ENCODE measurements at regions not wholly inside any gene's neighbourhood (a gene's known extent, or its start where the extent isn't known, plus 50 kb on each side); places are given as distances from the start of the nearest gene placed in this dataset.

- DNase-seq (no peak), ATAC-seq (no peak), FAIRE-seq (no peak)
- 65 to 69% methylated on average over 3 of the region's 3 CpGs for WGBS, 2 donors
- no peaks in the 10 kb centered on the region for H3K36me3 ChIP-seq
- no peak for TF ChIP-seq CTCF (IDR thresholded peaks at IDR 0.05)
- no peaks in the 10 kb centered on the region for H3K27me3 ChIP-seq
- no peaks in the 10 kb centered on the region for H3K4me1 ChIP-seq
- no peaks in the 10 kb centered on the region for H3K9me3 ChIP-seq
- no peak overlapping the region for H3K4me3 ChIP-seq
- intact Hi-C loops (cut with DNase I): no loop called here
- H3K27ac ChIP-seq: no peak overlapping the region
Observed at GRCh38 chr2:181362561-181362960, 94.6 kb upstream of the ITGA4 start.

- H3K27me3 ChIP-seq: no peaks in the 10 kb centered on the region
- DNase-seq (no peak), ATAC-seq (no peak), FAIRE-seq (no peak)
- intact Hi-C loops (cut with DNase I): no loop called here
- H3K4me3 ChIP-seq: no peak overlapping the region
- H3K36me3 ChIP-seq: no peaks in the 10 kb centered on the region
- no peaks in the 10 kb centered on the region for H3K9me3 ChIP-seq
- H3K4me1 ChIP-seq: no peaks in the 10 kb centered on the region
- H3K27ac ChIP-seq: no peak overlapping the region
- no peak for TF ChIP-seq CTCF (IDR thresholded peaks at IDR 0.05)
Observed at GRCh38 chr2:181363164-181363563, 94.0 kb upstream of the ITGA4 start.

GRCh38 chr2:181364492-181365170 is 92.6 kb upstream of the ITGA4 start:
- ATAC-seq: no peak
- Histone ChIP-seq H3K36me3 (no peaks in the 10 kb centered on the region), H3K27ac (no peak overlapping the region), H3K4me1 (no peaks in the 10 kb centered on the region), H3K4me3 (no peak overlapping the region), H3K27me3 (no peaks in the 10 kb centered on the region), H3K9me3 (no peaks in the 10 kb centered on the region)
- TF ChIP-seq CTCF (IDR thresholded peaks at IDR 0.05): no peak
- intact Hi-C loops (cut with DNase I): no loop called here
- no peak for FAIRE-seq
- WGBS, 2 donors: 66 to 80% methylated on average over 8 of the region's 8 CpGs
- no peak for DNase-seq

- no peaks in the 10 kb centered on the region for H3K4me1 ChIP-seq
- no peaks in the 10 kb centered on the region for H3K9me3 ChIP-seq
- 64 to 71% methylated on average over 4 of the region's 4 CpGs for WGBS, 2 donors
- no peak for DNase-seq
- TF ChIP-seq CTCF (IDR thresholded peaks at IDR 0.05): no peak
- no peaks in the 10 kb centered on the region for H3K36me3 ChIP-seq
- ATAC-seq: no peak
- H3K4me3 ChIP-seq: no peak overlapping the region
- FAIRE-seq: no peak
- intact Hi-C loops (cut with DNase I): no loop called here
- no peak overlapping the region for H3K27ac ChIP-seq
- H3K27me3 ChIP-seq: no peaks in the 10 kb centered on the region
Observed at GRCh38 chr2:181366675-181367175, 90.5 kb upstream of the ITGA4 start.

GRCh38 chr2:181367411-181367810 is 89.8 kb upstream of the ITGA4 start:
- no peaks in the 10 kb centered on the region for H3K9me3 ChIP-seq
- no peak overlapping the region for H3K4me3 ChIP-seq
- H3K27ac ChIP-seq: no peak overlapping the region
- intact Hi-C loops (cut with DNase I): no loop called here
- no peaks in the 10 kb centered on the region for H3K4me1 ChIP-seq
- TF ChIP-seq CTCF (IDR thresholded peaks at IDR 0.05): no peak
- FAIRE-seq (no peak), DNase-seq (no peak), ATAC-seq (no peak)
- WGBS, 2 donors: 45 to 55% methylated on average over 3 of the region's 3 CpGs
- no peaks in the 10 kb centered on the region for H3K27me3 ChIP-seq
- H3K36me3 ChIP-seq: no peaks in the 10 kb centered on the region
